ENCODE measurements at regions not wholly inside any gene's neighbourhood (a gene's known extent, or its start where the extent isn't known, plus 50 kb on each side); places are given as distances from the start of the nearest gene placed in this dataset.

- TF ChIP-seq, protein P1, sequence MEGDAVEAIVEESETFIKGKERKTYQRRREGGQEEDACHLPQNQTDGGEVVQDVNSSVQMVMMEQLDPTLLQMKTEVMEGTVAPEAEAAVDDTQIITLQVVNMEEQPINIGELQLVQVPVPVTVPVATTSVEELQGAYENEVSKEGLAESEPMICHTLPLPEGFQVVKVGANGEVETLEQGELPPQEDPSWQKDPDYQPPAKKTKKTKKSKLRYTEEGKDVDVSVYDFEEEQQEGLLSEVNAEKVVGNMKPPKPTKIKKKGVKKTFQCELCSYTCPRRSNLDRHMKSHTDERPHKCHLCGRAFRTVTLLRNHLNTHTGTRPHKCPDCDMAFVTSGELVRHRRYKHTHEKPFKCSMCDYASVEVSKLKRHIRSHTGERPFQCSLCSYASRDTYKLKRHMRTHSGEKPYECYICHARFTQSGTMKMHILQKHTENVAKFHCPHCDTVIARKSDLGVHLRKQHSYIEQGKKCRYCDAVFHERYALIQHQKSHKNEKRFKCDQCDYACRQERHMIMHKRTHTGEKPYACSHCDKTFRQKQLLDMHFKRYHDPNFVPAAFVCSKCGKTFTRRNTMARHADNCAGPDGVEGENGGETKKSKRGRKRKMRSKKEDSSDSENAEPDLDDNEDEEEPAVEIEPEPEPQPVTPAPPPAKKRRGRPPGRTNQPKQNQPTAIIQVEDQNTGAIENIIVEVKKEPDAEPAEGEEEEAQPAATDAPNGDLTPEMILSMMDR (IDR thresholded peaks at IDR 0.05; ENCODE audit: low read depth, low read length) = no peak
- TF ChIP-seq POLR2A (IDR thresholded peaks at IDR 0.05; ENCODE audit: extremely low read depth, insufficient read length) = no peak
- TF ChIP-seq MYC (IDR thresholded peaks at IDR 0.05; ENCODE audit: low read depth, low read length) = no peak
Observed at GRCh38 chr15:84387086-84387485, 151.5 kb downstream of the GOLGA6L4 start.

Measured in NB4 (cell line).